ENCODE measurements at regions not wholly inside any gene's neighbourhood (a gene's known extent, or its start where the extent isn't known, plus 50 kb on each side); places are given as distances from the start of the nearest gene placed in this dataset.
"Not testable (repeated sequence)": the region's sequence is repeated elsewhere in the genome, so short reads cannot be mapped to it uniquely, and the experiment has no call there.

GRCh38 chr6:96436398-96436797, 85.2 kb upstream of the UFL1 start:
- H3K9me3 ChIP-seq, result peaks cover 0 to 17% (median 16%) of the 10 kb centered on the region in 3 donors
- H3K27me3 ChIP-seq, result no peaks in the 10 kb centered on the region
- DNase-seq, result no peak
- intact Hi-C loops (cut with DNase I; ENCODE audit: low total_unique reads), result no loop called here
- H3K27ac ChIP-seq, result no peak overlapping the region
- no peak overlapping the region for H3K4me3 ChIP-seq
- no peaks in the 10 kb centered on the region for H3K4me1 ChIP-seq
- TF ChIP-seq, protein P1, sequence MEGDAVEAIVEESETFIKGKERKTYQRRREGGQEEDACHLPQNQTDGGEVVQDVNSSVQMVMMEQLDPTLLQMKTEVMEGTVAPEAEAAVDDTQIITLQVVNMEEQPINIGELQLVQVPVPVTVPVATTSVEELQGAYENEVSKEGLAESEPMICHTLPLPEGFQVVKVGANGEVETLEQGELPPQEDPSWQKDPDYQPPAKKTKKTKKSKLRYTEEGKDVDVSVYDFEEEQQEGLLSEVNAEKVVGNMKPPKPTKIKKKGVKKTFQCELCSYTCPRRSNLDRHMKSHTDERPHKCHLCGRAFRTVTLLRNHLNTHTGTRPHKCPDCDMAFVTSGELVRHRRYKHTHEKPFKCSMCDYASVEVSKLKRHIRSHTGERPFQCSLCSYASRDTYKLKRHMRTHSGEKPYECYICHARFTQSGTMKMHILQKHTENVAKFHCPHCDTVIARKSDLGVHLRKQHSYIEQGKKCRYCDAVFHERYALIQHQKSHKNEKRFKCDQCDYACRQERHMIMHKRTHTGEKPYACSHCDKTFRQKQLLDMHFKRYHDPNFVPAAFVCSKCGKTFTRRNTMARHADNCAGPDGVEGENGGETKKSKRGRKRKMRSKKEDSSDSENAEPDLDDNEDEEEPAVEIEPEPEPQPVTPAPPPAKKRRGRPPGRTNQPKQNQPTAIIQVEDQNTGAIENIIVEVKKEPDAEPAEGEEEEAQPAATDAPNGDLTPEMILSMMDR (IDR thresholded peaks at IDR 0.05), result no peak
- no peaks in the 10 kb centered on the region for H3K36me3 ChIP-seq

DNA sequence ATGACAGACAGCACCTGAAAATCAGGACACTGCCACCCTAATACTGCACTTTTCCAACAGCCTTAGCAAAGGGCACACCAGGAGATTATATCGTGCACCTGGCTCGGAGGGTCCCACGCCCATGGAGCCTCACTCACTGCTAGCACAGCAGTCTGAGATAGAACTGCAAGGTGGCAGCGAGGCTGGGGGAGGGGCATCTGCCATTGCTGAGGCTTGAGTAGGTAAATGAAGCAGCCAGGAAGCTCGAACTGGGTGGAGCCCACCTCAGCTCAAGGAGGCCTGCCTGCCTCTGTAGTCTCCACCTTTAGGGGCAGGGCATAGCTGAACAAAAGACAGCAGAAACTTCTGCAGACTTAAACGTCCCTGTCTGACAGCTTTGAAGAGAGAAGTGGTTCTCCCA, 84.4 kb upstream of the UFL1 start:
- intact Hi-C loops (cut with DNase I; ENCODE audit: low total_unique reads); H3K4me1 ChIP-seq; H3K27ac ChIP-seq; H3K4me3 ChIP-seq; H3K27me3 ChIP-seq; DNase-seq; H3K36me3 ChIP-seq: not testable (repeated sequence)
- H3K9me3 ChIP-seq, result peaks cover 0 to 16% (median 14%) of the 10 kb centered on the region in 3 donors

DNA sequence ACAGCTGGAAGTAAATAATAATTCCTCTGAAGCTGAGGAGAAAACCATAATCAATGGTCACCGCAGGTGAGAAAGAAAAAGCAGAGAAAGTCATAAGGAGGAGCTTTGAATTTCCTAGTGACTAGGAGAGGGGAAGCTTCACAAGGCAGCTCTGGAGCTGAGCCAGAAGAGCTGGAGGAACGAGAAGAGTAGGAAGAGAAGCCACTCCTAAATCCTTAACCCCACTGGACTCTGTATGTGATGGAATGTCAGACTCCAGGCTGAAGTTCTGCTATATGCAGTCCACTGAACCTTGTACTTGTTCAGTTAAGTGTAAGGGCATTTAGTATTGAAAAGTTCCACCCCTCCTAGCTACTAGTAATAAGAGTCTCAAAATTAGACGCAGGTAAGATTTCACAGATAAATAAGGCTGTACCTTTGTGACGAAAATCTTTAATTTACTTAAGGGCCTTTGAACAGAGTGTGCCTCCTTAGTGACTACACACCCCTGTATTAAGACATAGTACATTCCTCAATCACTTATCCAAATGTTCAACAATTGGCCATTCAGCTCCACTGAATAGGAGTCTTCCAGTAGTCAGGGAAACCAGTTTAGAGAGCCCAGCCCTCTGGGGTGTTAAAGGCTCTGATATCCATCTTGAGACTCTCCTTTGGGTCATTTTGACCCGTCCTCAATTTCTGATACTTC, 71.4 kb upstream of the UFL1 start:
- Histone ChIP-seq H3K4me3 (no peak overlapping the region), H3K27me3 (no peaks in the 10 kb centered on the region), H3K4me1 (peaks cover 0 to 13% (median 4%) of the 10 kb centered on the region in 4 donors), H3K36me3 (no peaks in the 10 kb centered on the region), H3K27ac (no peak overlapping the region), H3K9me3 (no peaks in the 10 kb centered on the region)
- DNase-seq, result no peak
- intact Hi-C loops (cut with DNase I; ENCODE audit: low total_unique reads), result no loop called here
- TF ChIP-seq, protein P1 (IDR thresholded peaks at IDR 0.05), result no peak

DNA sequence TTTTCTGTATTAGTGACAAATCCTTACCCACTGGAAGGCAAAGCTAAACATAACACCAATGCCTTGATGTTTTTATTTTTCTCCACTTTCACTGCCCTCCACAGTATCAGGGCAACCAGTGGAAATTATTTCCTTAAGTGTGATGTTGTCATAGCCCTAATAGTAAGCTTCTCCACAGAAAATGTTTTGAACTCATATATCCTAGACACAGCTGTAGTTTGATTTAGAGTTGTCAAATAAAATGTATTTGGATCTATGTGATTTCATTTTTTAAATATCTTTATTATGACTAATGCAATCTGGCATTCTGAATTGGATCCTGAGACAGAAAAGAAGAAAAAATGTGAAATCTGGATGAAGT, 70.9 kb upstream of the UFL1 start:
- H3K4me1 ChIP-seq, result peaks cover 0 to 13% (median 4%) of the 10 kb centered on the region in 4 donors
- H3K4me3 ChIP-seq, result no peak overlapping the region
- H3K36me3 ChIP-seq, result no peaks in the 10 kb centered on the region
- no peak overlapping the region for H3K27ac ChIP-seq
- TF ChIP-seq, protein P1 (IDR thresholded peaks at IDR 0.05), result no peak
- DNase-seq, result no peak
- H3K27me3 ChIP-seq, result no peaks in the 10 kb centered on the region
- H3K9me3 ChIP-seq, result no peaks in the 10 kb centered on the region
- intact Hi-C loops (cut with DNase I; ENCODE audit: low total_unique reads), result no loop called here

DNA sequence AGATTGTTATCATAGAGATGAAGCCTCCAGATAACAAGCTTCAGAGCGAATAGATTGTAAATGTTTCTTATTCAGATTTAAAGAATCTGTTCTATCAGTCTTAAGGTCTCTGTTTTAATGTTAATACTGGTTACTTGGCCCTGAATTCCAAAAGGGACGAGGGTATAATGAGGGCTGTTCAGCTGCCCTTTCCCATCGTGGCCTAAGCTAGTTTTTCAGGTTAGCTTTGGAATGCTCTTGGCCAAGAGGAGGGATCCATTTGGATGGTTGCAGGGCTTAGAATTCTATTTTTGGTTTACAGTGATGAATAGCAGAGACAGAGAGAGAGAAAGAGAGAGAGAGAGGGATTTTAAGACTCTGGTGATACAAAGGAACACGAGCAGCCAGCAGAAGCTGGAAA, 62.8 kb upstream of the UFL1 start:
- intact Hi-C loops (cut with DNase I; ENCODE audit: low total_unique reads), result no loop called here
- TF ChIP-seq, protein P1 (IDR thresholded peaks at IDR 0.05), result no peak

GRCh38 chr6:96460052-96460700, 61.4 kb upstream of the UFL1 start:
- intact Hi-C loops (cut with DNase I; ENCODE audit: low total_unique reads), result no loop called here
- no peaks in the 10 kb centered on the region for H3K9me3 ChIP-seq
- H3K27ac ChIP-seq, result no peak overlapping the region
- TF ChIP-seq, protein P1 (IDR thresholded peaks at IDR 0.05), result no peak
- no peaks in the 10 kb centered on the region for H3K27me3 ChIP-seq
- no peaks in the 10 kb centered on the region for H3K4me1 ChIP-seq
- H3K4me3 ChIP-seq, result no peak overlapping the region
- no peak for DNase-seq
- H3K36me3 ChIP-seq, result no peaks in the 10 kb centered on the region

More for the DNA sequence above, 62.8 kb upstream of the UFL1 start:
- H3K27me3 ChIP-seq, result no peaks in the 10 kb centered on the region
- H3K4me1 ChIP-seq, result no peaks in the 10 kb centered on the region
- H3K4me3 ChIP-seq, result no peak overlapping the region
- no peak for DNase-seq
- no peaks in the 10 kb centered on the region for H3K9me3 ChIP-seq
- H3K36me3 ChIP-seq, result no peaks in the 10 kb centered on the region
- H3K27ac ChIP-seq, result no peak overlapping the region

Measured in tibial artery (tissue), 4 donors.